Heart right ventricle (tissue), 16 donors: ENCODE measurements at regions not wholly inside any gene's neighbourhood (a gene's known extent, or its start where the extent isn't known, plus 50 kb on each side); places are given as distances from the start of the nearest gene placed in this dataset.

Experiments used
- ATAC-seq, 8 donors: fragments of 200-7000 bp; cut with Tn5 transposase; one replicate each; pipeline ENCODE4 v1.9.1; 2020; ENCODE audit warnings: mild to moderate bottlenecking in 8 of 8, moderate library complexity in 8 of 8, moderate number of reproducible peaks in 1 of 8
- DNase-seq, 2 donors: peaks; one replicate each; pipeline ENCODE4 v3.0.0-alpha.2; 2020
- H3K27ac ChIP-seq, 10 donors: fragments of 200-600 bp; sonication (generic) in 2 of 10; one replicate each; pipeline versions ENCODE4 v1.5.0 to v1.8.0; 2020 to 2022; ENCODE audit warnings: mild to moderate bottlenecking in 3 of 10
- H3K27me3 ChIP-seq, 7 donors: fragments of 200-600 bp; one replicate each; pipeline ENCODE4 v1.8.0; 2021 to 2022; ENCODE audit warnings: mild to moderate bottlenecking in 2 of 7
- H3K36me3 ChIP-seq, 9 donors: fragments of 200-600 bp; sonication (generic) in 1 of 9; one replicate each; pipeline versions ENCODE4 v1.5.0 to v1.8.0; 2020 to 2022; ENCODE audit warnings: mild to moderate bottlenecking in 2 of 9
- H3K4me1 ChIP-seq, 9 donors: fragments of 200-600 bp; sonication (generic) in 1 of 9; one replicate each; pipeline versions ENCODE4 v1.5.0 to v1.8.0; 2020 to 2022; ENCODE audit warnings: mild to moderate bottlenecking in 4 of 9
- H3K4me3 ChIP-seq, 10 donors: fragments of 200-600 bp; sonication (generic) in 2 of 10; one replicate each; pipeline versions ENCODE4 v1.5.0 to v1.8.0; 2020 to 2022; ENCODE audit warnings: mild to moderate bottlenecking in 7 of 10, moderate library complexity in 2 of 10
- H3K9me3 ChIP-seq, 11 donors: fragments of 200-600 bp in 10 of 11; sonication (generic) in 2 of 11; one replicate each; pipeline versions ENCODE4 v1.5.0 to v1.8.0; 2013 to 2022; ENCODE audit warnings: mild to moderate bottlenecking in 2 of 11, control low read depth in 1 of 11, moderate library complexity in 1 of 11
- CTCF ChIP-seq, 9 donors: fragments of 200-600 bp; sonication (generic) in 2 of 9; IDR thresholded peaks; one replicate each; pipeline versions ENCODE4 v1.5.0 to v1.8.0; 2021 to 2022; ENCODE audit warnings: antibody characterized with exemption in 9 of 9, mild to moderate bottlenecking in 5 of 9, moderate library complexity in 1 of 9
- WGBS, 2 donors: extraction: QIAGEN DNeasy Blood & Tissue Kit; methylation state at CpG; one replicate each; pipeline ENCODE4 v1.1.7; 2013; ENCODE audit warnings: inconsistent platforms in 1 of 2; 5-methylcytosine and 5-hydroxymethylcytosine counted together
- intact Hi-C, 10 donors: fragments of 100-400 bp; cut with DNase I; formaldehyde crosslinking; loops; one replicate each; pipeline versions ENCODE4 v1.11.1 to v1.14.2; 2022
- donor health status: Arrhythmogenic right ventricular cardiomyopathy.
- donor health status: ischemic (EF 13 %, LVEDD 7.1; RV severe dilation, severe dysfunction).
- donor health status: healthy with polysubstance abuse.
- donor health status: DM: no; HTN: yes; CAD: no.
- donor health status: DM: no; HTN: no; CAD: no.
- donor health status: ischemic (EF 25% LVEDD 6.9; RV normal size, moderate dysfunction).
- donor health status: ischemic (EF 25% LVEDD 5.7; RV mildly dilated, moderate dysfunction).
- donor health status: healthy.
- donor health status: DM: yes; HTN: yes; CAD: no.
- donor health status: Ischemic cardiomyopathy.
- donor health status: ischemic (EF 35%, LVEDD 5.7; RV mildly dilated, moderate dysfunction).
- donor health status: nonischemic (EF 11% LVEDD 7.7; RV severe dilation, severe dysfunction).
- donor health status: DM: yes; HTN: yes; CAD: no.
- donor health status: PGD.
- donor health status: ischemic (EF 29% LVEDD 5.4; RV normal size, mild dysfunction).
- donor health status: nonischemic (EF 23%, LVEDD 6.1; RV moderate dilation, normal function).

DNA sequence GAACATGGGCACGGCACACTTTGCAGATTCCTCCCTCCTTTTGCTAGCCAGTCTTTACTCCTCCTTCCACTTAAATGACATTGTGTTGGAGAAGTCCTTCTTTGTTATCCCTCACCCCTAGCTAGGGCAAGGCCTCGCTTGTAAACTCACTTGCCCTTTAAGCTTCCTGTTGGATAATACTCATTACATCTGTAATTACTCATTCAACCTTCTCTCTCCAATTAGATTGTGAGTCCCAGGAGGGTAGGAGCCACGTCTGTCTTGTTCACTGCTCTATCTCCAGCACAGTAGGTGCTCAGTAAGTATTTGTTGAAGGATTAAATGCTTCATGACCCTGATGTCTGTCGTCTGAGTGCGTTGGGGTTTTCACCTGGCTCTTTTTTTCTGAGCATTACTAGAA, 98.7 kb upstream of the USP24 start:
- peaks cover 0 to 33% (median 22%) of the 10 kb centered on the region in 9 donors for H3K4me1 ChIP-seq
- ATAC-seq, result no peak
- no peak overlapping the region for H3K4me3 ChIP-seq
- no peaks in the 10 kb centered on the region for H3K27me3 ChIP-seq
- no peak for DNase-seq
- no peak overlapping the region for H3K27ac ChIP-seq
- intact Hi-C loops, result no loop called here
- no peaks in the 10 kb centered on the region for H3K36me3 ChIP-seq
- 73 to 74% methylated on average over 5 of the region's 5 CpGs for WGBS, 2 donors
- no peaks in the 10 kb centered on the region for H3K9me3 ChIP-seq
- no peak for TF ChIP-seq CTCF (IDR thresholded peaks at IDR 0.05)

DNA sequence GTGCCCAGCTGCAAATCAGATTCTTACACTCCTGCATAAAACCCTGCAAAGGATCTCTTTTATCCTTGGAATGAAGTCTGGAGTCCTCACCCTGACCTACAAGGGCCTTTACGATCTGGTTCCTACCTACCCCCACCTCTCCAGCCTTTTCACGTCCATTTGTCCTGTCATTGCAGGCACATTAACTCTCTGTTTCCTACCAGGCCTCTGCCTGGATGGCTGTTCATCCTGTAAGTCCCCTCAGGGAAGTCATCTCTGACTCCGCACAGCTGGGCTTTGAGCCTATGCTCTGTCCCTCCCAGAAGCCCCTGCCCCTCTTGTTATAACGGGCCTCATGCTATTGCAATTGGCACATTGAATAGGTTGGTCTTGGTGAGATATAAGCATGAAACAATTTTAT, 96.8 kb upstream of the USP24 start:
- WGBS, 2 donors, result 91 to 95% methylated on average over 4 of the region's 4 CpGs
- no peak for TF ChIP-seq CTCF (IDR thresholded peaks at IDR 0.05)
- Histone ChIP-seq H3K27me3 (no peaks in the 10 kb centered on the region), H3K9me3 (no peaks in the 10 kb centered on the region), H3K4me3 (no peak overlapping the region), H3K36me3 (no peaks in the 10 kb centered on the region), H3K4me1 (peaks cover 0 to 22% (median 6%) of the 10 kb centered on the region in 9 donors), H3K27ac (no peak overlapping the region)
- ATAC-seq, result no peak
- intact Hi-C loops, result no loop called here
- no peak for DNase-seq

GRCh38 chr1:55311057-55311641, 96.0 kb upstream of the USP24 start:
- no peak for TF ChIP-seq CTCF (IDR thresholded peaks at IDR 0.05)
- no peak for DNase-seq

GRCh38 chr1:55310505-55310971, 95.4 kb upstream of the USP24 start:
- H3K4me1 ChIP-seq, result peaks cover 0 to 14% (median 0%) of the 10 kb centered on the region in 9 donors
- H3K36me3 ChIP-seq, result no peaks in the 10 kb centered on the region
- intact Hi-C loops, result no loop called here
- no peak for DNase-seq
- WGBS, 2 donors, result 60 to 73% methylated on average over 3 of the region's 3 CpGs
- no peaks in the 10 kb centered on the region for H3K27me3 ChIP-seq
- no peaks in the 10 kb centered on the region for H3K9me3 ChIP-seq
- ATAC-seq, result peak in 4 of 8 donors; percentile 22 to 70 (median 38)
- H3K4me3 ChIP-seq, result no peak overlapping the region
- no peak for TF ChIP-seq CTCF (IDR thresholded peaks at IDR 0.05)
- H3K27ac ChIP-seq, result peak overlapping the region in 1 of 10 donors; percentile 54

More at GRCh38 chr1:55311057-55311641, 96.0 kb upstream of the USP24 start:
- H3K27ac ChIP-seq, result peak overlapping the region in 1 of 10 donors; percentile 54
- no peaks in the 10 kb centered on the region for H3K36me3 ChIP-seq
- H3K4me1 ChIP-seq, result peaks cover 0 to 14% (median 0%) of the 10 kb centered on the region in 9 donors
- H3K4me3 ChIP-seq, result no peak overlapping the region
- H3K27me3 ChIP-seq, result no peaks in the 10 kb centered on the region
- no peak for ATAC-seq
- no peaks in the 10 kb centered on the region for H3K9me3 ChIP-seq
- intact Hi-C loops, result no loop called here
- 62 to 70% methylated on average over 7 of the region's 7 CpGs for WGBS, 2 donors
